Colonic mucosa (tissue), 4 donors: ENCODE measurements at regions not wholly inside any gene's neighbourhood (a gene's known extent, or its start where the extent isn't known, plus 50 kb on each side); places are given as distances from the start of the nearest gene placed in this dataset.

ENCODE experiments used
- DNase-seq: peaks from one replicate; pipeline ENCODE4 v3.0.0-alpha.2; 2020
- H3K27ac ChIP-seq: fragments of 200-600 bp; one replicate; pipeline ENCODE4 v1.8.0; 2021
- H3K27me3 ChIP-seq: fragments of 200-600 bp; one replicate; pipeline ENCODE4 v1.8.0; 2021
- H3K36me3 ChIP-seq: fragments of 200-600 bp; one replicate; pipeline ENCODE4 v1.8.0; 2021
- H3K4me1 ChIP-seq: fragments of 200-600 bp; one replicate; pipeline ENCODE4 v1.8.0; 2021; ENCODE audit warnings: mild to moderate bottlenecking
- H3K4me3 ChIP-seq: fragments of 200-600 bp; one replicate; pipeline ENCODE4 v1.8.0; 2021
- H3K9ac ChIP-seq, 2 donors: one replicate each; pipeline ENCODE4 v1.7.0; 2013; ENCODE audit warnings: control low read depth in 2 of 2, low read depth in 2 of 2, low read length in 2 of 2
- H3K9me3 ChIP-seq: fragments of 200-600 bp; one replicate; pipeline ENCODE4 v1.8.0; 2021
- CTCF ChIP-seq: fragments of 200-600 bp; IDR thresholded peaks from one replicate; pipeline ENCODE4 v1.8.0; 2022; ENCODE audit warnings: antibody characterized with exemption, mild to moderate bottlenecking
- intact Hi-C: fragments of 100-400 bp; cut with DNase I; formaldehyde crosslinking; loops from one replicate; pipeline ENCODE4 v1.14.1; 2022
- donor health status: healthy.
- donor health status: DM: no; HTN: no; CAD: no.
- donor health status: DM: no; HTN: no; CAD: no.

- no peaks in the 10 kb centered on the region for H3K27me3 ChIP-seq
These were observed 64.9 kb upstream of the ZSWIM2 start for GRCh38 chr2:186913870-186914269.

DNA sequence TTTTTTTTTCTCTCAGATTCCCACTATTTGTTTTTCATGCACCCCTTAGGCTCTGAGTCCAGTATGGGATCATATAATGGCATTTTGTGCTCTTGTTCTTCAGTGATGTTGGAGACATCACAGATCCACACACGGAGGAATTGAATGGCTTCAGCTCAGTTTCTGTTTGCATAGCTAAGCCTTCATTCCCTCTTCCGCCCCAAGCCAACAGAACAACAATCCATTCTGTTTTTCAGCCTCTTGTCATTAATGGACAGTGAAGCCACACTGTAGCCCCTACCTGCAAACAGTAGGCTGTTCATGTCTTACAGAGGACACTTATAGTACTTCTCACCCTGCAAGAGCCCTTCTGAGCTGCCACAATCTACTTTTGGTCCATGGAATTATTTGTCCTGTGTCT, 64.0 kb upstream of the ZSWIM2 start:
- no peak overlapping the region for H3K4me3 ChIP-seq
- no peak for DNase-seq
- no peak for TF ChIP-seq CTCF
- intact Hi-C loops = no loop called here
- no peak overlapping the region for H3K27ac ChIP-seq
- no peaks in the 10 kb centered on the region for H3K36me3 ChIP-seq
- no peak overlapping the region for H3K9ac ChIP-seq
- no peaks in the 10 kb centered on the region for H3K9me3 ChIP-seq
- H3K27me3 ChIP-seq = no peaks in the 10 kb centered on the region
- H3K4me1 ChIP-seq = no peaks in the 10 kb centered on the region

More at GRCh38 chr2:186913870-186914269, 64.9 kb upstream of the ZSWIM2 start:
- Histone ChIP-seq H3K4me3 (no peak overlapping the region), H3K36me3 (no peaks in the 10 kb centered on the region), H3K9ac (no peak overlapping the region), H3K9me3 (no peaks in the 10 kb centered on the region), H3K4me1 (no peaks in the 10 kb centered on the region), H3K27ac (no peak overlapping the region)
- intact Hi-C loops = no loop called here
- TF ChIP-seq CTCF = no peak
- no peak for DNase-seq

GRCh38 chr2:186911551-186912085, 62.6 kb upstream of the ZSWIM2 start:
- Histone ChIP-seq H3K9ac (no peak overlapping the region), H3K9me3 (no peaks in the 10 kb centered on the region), H3K36me3 (no peaks in the 10 kb centered on the region), H3K27me3 (no peaks in the 10 kb centered on the region), H3K4me3 (no peak overlapping the region), H3K4me1 (no peaks in the 10 kb centered on the region), H3K27ac (no peak overlapping the region)
- intact Hi-C loops = no loop called here
- TF ChIP-seq CTCF = no peak
- DNase-seq = no peak

DNA sequence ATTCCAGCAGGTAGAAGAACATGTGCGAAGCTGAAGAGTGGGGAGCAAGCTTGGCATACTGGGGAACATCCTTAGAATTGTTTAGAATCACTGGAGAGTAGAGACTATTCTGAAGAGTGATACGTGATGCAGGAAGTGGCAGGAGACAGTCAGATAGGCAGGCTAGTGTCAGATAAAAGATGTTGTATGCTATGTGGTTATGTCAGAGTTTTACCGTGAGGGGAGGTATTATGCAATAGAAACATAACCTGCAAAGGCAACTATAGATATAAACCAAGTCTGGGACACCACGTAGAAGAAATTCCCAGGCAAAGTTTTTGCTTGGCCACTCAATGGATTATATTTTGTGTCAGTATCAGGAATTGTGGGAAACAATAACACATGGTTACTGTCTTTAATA, 62.0 kb upstream of the ZSWIM2 start:
- Histone ChIP-seq H3K4me1 (no peaks in the 10 kb centered on the region), H3K9ac (no peak overlapping the region), H3K9me3 (no peaks in the 10 kb centered on the region), H3K27me3 (no peaks in the 10 kb centered on the region), H3K27ac (no peak overlapping the region), H3K4me3 (no peak overlapping the region), H3K36me3 (no peaks in the 10 kb centered on the region)
- no peak for TF ChIP-seq CTCF
- DNase-seq = no peak
- intact Hi-C loops = no loop called here

GRCh38 chr2:186909095-186909494, 60.1 kb upstream of the ZSWIM2 start:
- no peak for DNase-seq
- TF ChIP-seq CTCF = no peak
- no peak overlapping the region for H3K9ac ChIP-seq
- H3K4me1 ChIP-seq = no peaks in the 10 kb centered on the region
- H3K27me3 ChIP-seq = no peaks in the 10 kb centered on the region
- no peak overlapping the region for H3K27ac ChIP-seq
- intact Hi-C loops = no loop called here
- H3K9me3 ChIP-seq = no peaks in the 10 kb centered on the region
- no peaks in the 10 kb centered on the region for H3K36me3 ChIP-seq
- no peak overlapping the region for H3K4me3 ChIP-seq
